Activated T-cell treated with anti-CD3 and anti-CD28 coated beads for 24 hours (primary cell): ENCODE measurements at regions not wholly inside any gene's neighbourhood (a gene's known extent, or its start where the extent isn't known, plus 50 kb on each side); places are given as distances from the start of the nearest gene placed in this dataset.
"Not testable (repeated sequence)": the region's sequence is repeated elsewhere in the genome, so short reads cannot be mapped to it uniquely, and the experiment has no call there.

Source experiments
- DNase-seq: peaks from one replicate; pipeline ENCODE4 v3.0.0-alpha.2; 2020; ENCODE audit warnings: low read depth

- DNase-seq = no peak
Measured at GRCh38 chr2:111623380-111623779, 260.6 kb downstream of the ANAPC1 start.

- DNase-seq = no peak
Measured at GRCh38 chr2:111624411-111625156, 259.4 kb downstream of the ANAPC1 start.

GRCh38 chr2:111625157-111625537 is 258.8 kb downstream of the ANAPC1 start:
- not testable (repeated sequence) for DNase-seq

- no peak for DNase-seq
Measured at GRCh38 chr2:111626037-111626864, 257.7 kb downstream of the ANAPC1 start.

- no peak for DNase-seq
Measured at GRCh38 chr2:111626865-111627163, 257.2 kb downstream of the ANAPC1 start.

- DNase-seq = no peak
Measured at GRCh38 chr2:111627256-111627655, 256.7 kb downstream of the ANAPC1 start.

- no peak for DNase-seq
Measured at GRCh38 chr2:111628221-111628620, 255.8 kb downstream of the ANAPC1 start.

GRCh38 chr2:111629983-111630382 is 254.0 kb downstream of the ANAPC1 start:
- DNase-seq = no peak

- no peak for DNase-seq
Measured at GRCh38 chr2:111632661-111633060, 251.3 kb downstream of the ANAPC1 start.

- DNase-seq = no peak
Measured at GRCh38 chr2:111633189-111633588, 250.8 kb downstream of the ANAPC1 start.

GRCh38 chr2:111633643-111634042 is 250.3 kb downstream of the ANAPC1 start:
- no peak for DNase-seq

GRCh38 chr2:111634050-111634794 is 249.8 kb downstream of the ANAPC1 start:
- DNase-seq = no peak

GRCh38 chr2:111634995-111635538 is 248.9 kb downstream of the ANAPC1 start:
- no peak for DNase-seq

GRCh38 chr2:111636905-111637304 is 247.1 kb downstream of the ANAPC1 start:
- no peak for DNase-seq

GRCh38 chr2:111638274-111638877 is 245.6 kb downstream of the ANAPC1 start:
- DNase-seq = no peak

- no peak for DNase-seq
Measured at GRCh38 chr2:111640480-111640879, 243.5 kb downstream of the ANAPC1 start.

- DNase-seq = no peak
Measured at GRCh38 chr2:111642586-111643327, 241.2 kb downstream of the ANAPC1 start.

GRCh38 chr2:111643759-111644158 is 240.2 kb downstream of the ANAPC1 start:
- no peak for DNase-seq

GRCh38 chr2:111647359-111647758 is 236.6 kb downstream of the ANAPC1 start:
- no peak for DNase-seq

GRCh38 chr2:111652038-111652437 is 232.0 kb downstream of the ANAPC1 start:
- no peak for DNase-seq

GRCh38 chr2:111652681-111653080 is 231.3 kb downstream of the ANAPC1 start:
- DNase-seq = no peak
